Caco-2 (cell line): ENCODE measurements at regions not wholly inside any gene's neighbourhood (a gene's known extent, or its start where the extent isn't known, plus 50 kb on each side); places are given as distances from the start of the nearest gene placed in this dataset.

Experiments
- BruUV-seq: library from RNA; stranded (reverse); fragments of 400-500 nt; replicated peaks from 2 replicates; lab custom pipeline; 2021; lab: Mats Ljungman, UMichigan
- CTCF ChIA-PET: fragments of 300-600 bp; sonication (Branson Sonifier 250); formaldehyde crosslinking; loops from one replicate; lab custom pipeline; 2022; ENCODE audit warnings: antibody characterized with exemption; lab: Charles Lee
- POLR2A ChIA-PET: fragments of 300-600 bp; sonication (Branson Sonifier 250); formaldehyde crosslinking; loops from one replicate; lab custom pipeline; 2022; ENCODE audit warnings: antibody characterized with exemption; lab: Charles Lee
- DNase-seq, 2 experiments: peaks; one replicate each; pipeline versions ENCODE4 v3.0.0 to v3.0.0-alpha.2; 2020 to 2022
- H3K27me3 ChIP-seq: replicated peaks from 2 replicates; pipeline ENCODE4 v1.6.0; 2011; ENCODE audit warnings: low read length; ENCODE audit not compliant: control insufficient read depth, insufficient read depth
- H3K36me3 ChIP-seq: 2 replicates; pipeline ENCODE4 v1.5.1; 2011; ENCODE audit warnings: low read length; ENCODE audit not compliant: control insufficient read depth, insufficient read depth
- H3K4me1 ChIP-seq: fragments of 250-450 bp; sonication (Bioruptor Pico); 2 replicates; pipeline ENCODE4 v1.5.1; 2020; ENCODE audit warnings: mild to moderate bottlenecking
- H3K4me3 ChIP-seq: 2 replicates; pipeline ENCODE4 v1.5.1; 2011; ENCODE audit warnings: low read depth, mild to moderate bottlenecking, control low read depth, low read length
- H3K9me3 ChIP-seq: fragments of 250-450 bp; sonication (Bioruptor Pico); 2 replicates; pipeline ENCODE4 v1.5.1; 2020; ENCODE audit warnings: mild to moderate bottlenecking, moderate library complexity
- H3K27ac Mint-ChIP-seq: one replicate; pipeline ENCODE4 v1.8.0; 2022; ENCODE audit warnings: mixed read lengths; ENCODE audit not compliant: unreplicated experiment
- H3K27me3 Mint-ChIP-seq: one replicate; pipeline ENCODE4 v1.8.0; 2022; ENCODE audit warnings: mixed read lengths; ENCODE audit not compliant: insufficient read depth, unreplicated experiment
- H3K36me3 Mint-ChIP-seq: one replicate; pipeline ENCODE4 v1.8.0; 2022; ENCODE audit warnings: mild to moderate bottlenecking, mixed read lengths; ENCODE audit not compliant: insufficient read depth, unreplicated experiment
- H3K4me1 Mint-ChIP-seq: one replicate; pipeline ENCODE4 v1.8.0; 2022; ENCODE audit warnings: low read depth, mixed read lengths; ENCODE audit not compliant: unreplicated experiment
- H3K4me3 Mint-ChIP-seq: one replicate; pipeline ENCODE4 v1.8.0; 2022; ENCODE audit warnings: mild to moderate bottlenecking, moderate library complexity, mixed read lengths; ENCODE audit not compliant: unreplicated experiment
- H3K9me3 Mint-ChIP-seq: one replicate; pipeline ENCODE4 v1.8.0; 2022; ENCODE audit warnings: mixed read lengths; ENCODE audit not compliant: unreplicated experiment
- intact Hi-C: fragments of 100-400 bp; cut with micrococcal nuclease; formaldehyde crosslinking; loops from one replicate; pipeline ENCODE4 v1.10.0; 2022; ENCODE audit not compliant: unreplicated experiment
- TF ChIP-seq, protein P1 (sequence below), 2 experiments: fragments of 200-600 bp in 1 of 2; IDR thresholded peaks; 1 replicate in 1 of 2; 2 replicates in 1 of 2; pipeline versions ENCODE4 v1.5.1 to v1.8.0; 2011 to 2022; ENCODE audit warnings: antibody characterized with exemption in 1 of 2, control low read depth in 1 of 2, inconsistent platforms in 1 of 2, low read depth in 1 of 2, low read length in 1 of 2, mild to moderate bottlenecking in 1 of 2, moderate library complexity in 1 of 2; ENCODE audit not compliant: insufficient read depth in 1 of 2, severe bottlenecking in 1 of 2, unreplicated experiment in 1 of 2

- intact Hi-C loops, result no loop called here
- no peak overlapping the region for H3K4me3 ChIP-seq
- TF ChIP-seq, protein P1, sequence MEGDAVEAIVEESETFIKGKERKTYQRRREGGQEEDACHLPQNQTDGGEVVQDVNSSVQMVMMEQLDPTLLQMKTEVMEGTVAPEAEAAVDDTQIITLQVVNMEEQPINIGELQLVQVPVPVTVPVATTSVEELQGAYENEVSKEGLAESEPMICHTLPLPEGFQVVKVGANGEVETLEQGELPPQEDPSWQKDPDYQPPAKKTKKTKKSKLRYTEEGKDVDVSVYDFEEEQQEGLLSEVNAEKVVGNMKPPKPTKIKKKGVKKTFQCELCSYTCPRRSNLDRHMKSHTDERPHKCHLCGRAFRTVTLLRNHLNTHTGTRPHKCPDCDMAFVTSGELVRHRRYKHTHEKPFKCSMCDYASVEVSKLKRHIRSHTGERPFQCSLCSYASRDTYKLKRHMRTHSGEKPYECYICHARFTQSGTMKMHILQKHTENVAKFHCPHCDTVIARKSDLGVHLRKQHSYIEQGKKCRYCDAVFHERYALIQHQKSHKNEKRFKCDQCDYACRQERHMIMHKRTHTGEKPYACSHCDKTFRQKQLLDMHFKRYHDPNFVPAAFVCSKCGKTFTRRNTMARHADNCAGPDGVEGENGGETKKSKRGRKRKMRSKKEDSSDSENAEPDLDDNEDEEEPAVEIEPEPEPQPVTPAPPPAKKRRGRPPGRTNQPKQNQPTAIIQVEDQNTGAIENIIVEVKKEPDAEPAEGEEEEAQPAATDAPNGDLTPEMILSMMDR (IDR thresholded peaks at IDR 0.05; ENCODE audit: insufficient read depth in 1 of 2, low read depth in 1 of 2, low read length in 1 of 2, severe bottlenecking in 1 of 2, unreplicated experiment in 1 of 2), result no peak
- no peak for DNase-seq
- ChIA-PET POLR2A (no interaction called here), CTCF (no interaction called here)
- no peaks in the 10 kb centered on the region for H3K4me1 ChIP-seq
- Mint-ChIP-seq H3K27me3 (no peaks in the 10 kb centered on the region), H3K4me1 (no peaks in the 10 kb centered on the region), H3K27ac (no peak overlapping the region), H3K4me3 (no peak overlapping the region), H3K36me3 (peaks cover 5% of the 10 kb centered on the region), H3K9me3 (peaks cover 12% of the 10 kb centered on the region)
- no peaks in the 10 kb centered on the region for H3K36me3 ChIP-seq
- BruUV-seq, result no TSS peak
- no peaks in the 10 kb centered on the region for H3K9me3 ChIP-seq
- H3K27me3 ChIP-seq, result no peaks in the 10 kb centered on the region
Observed at GRCh38 chr14:101223127-101223526, 319.6 kb upstream of the RTL1 start.

DNA sequence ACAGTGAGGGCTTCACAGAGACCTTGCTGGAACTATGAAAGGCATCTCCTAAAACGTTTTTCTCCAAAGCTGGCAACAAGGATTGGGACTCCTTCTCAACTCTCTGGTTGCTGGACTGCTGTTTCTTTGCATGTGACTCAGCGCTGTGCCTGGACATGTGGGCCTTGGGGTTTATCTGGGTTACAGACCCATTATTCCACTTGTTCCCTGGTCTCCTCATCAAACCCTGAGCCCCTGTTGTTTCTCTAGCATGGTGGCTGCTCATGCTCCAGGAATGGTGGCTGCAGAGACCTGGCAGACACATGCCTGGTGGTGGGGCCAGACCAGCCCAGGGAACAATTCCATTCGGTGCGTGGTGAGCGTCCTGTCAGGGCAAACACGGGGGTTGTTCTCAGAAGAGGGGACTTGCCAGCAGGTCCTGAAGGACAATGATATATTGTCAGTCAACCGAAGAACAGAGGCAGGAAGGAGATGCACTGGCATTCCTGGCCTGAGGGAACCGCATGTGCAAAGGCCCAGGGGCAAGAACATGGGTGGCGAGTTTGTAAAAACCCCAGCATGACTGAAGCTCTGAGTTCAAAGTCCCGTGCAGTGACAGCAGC is 320.1 kb upstream of the RTL1 start:
- no peaks in the 10 kb centered on the region for H3K4me1 Mint-ChIP-seq
- DNase-seq, result peak in 1 of 2 experiments; percentile 12
- Histone ChIP-seq H3K4me3 (no peak overlapping the region), H3K27me3 (no peaks in the 10 kb centered on the region), H3K4me1 (no peaks in the 10 kb centered on the region), H3K9me3 (no peaks in the 10 kb centered on the region), H3K36me3 (no peaks in the 10 kb centered on the region)
- ChIA-PET CTCF (no interaction called here), POLR2A (no interaction called here)
- H3K27me3 Mint-ChIP-seq, result no peaks in the 10 kb centered on the region
- H3K9me3 Mint-ChIP-seq, result peaks cover 12% of the 10 kb centered on the region
- BruUV-seq, result no TSS peak
- no peak overlapping the region for H3K27ac Mint-ChIP-seq
- intact Hi-C loops, result no loop called here
- TF ChIP-seq, protein P1 (IDR thresholded peaks at IDR 0.05; ENCODE audit: insufficient read depth in 1 of 2, low read depth in 1 of 2, low read length in 1 of 2, severe bottlenecking in 1 of 2, unreplicated experiment in 1 of 2), result no peak
- H3K36me3 Mint-ChIP-seq, result peaks cover 5% of the 10 kb centered on the region
- no peak overlapping the region for H3K4me3 Mint-ChIP-seq

DNA sequence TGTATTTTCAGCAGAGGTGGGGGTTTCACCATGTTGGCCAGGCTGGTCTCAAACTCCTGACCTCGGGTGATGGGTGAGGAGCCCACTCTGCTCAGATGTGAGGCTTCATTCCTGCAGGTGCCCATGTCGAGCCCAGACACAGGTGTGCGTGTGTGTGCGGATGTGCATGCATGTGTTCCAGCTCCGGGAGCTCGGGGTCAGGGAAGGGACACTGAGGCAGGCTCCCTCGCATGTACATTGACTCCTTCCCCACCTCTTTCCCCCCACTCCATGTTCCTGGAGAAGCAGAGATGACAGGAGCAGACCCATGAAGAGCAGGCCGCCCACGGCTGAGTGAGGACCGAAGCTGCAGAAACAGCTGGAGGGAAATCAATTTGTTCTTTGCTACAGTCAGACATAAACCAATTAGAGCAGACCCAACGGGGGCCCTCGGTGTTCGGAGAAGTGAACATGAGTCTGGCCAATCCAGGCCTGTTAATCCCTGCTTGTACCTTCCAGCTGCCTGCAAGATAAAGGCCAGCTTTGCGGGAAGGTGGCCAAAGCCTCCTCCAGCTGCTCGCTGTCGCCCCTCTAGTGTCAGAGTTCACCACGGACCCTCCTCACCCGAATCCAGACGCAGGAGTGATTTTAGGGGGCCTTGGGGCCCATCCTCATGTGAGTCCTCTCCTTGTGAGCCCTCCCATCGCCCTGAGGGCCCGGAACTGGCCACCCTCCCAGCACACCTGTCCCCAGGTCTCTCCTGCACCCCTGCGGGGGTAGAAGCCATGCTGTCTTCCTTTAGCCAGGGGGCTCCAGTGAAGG is 321.0 kb upstream of the RTL1 start:
- Mint-ChIP-seq H3K27ac (no peak overlapping the region), H3K36me3 (no peaks in the 10 kb centered on the region), H3K27me3 (no peaks in the 10 kb centered on the region), H3K4me3 (no peak overlapping the region), H3K9me3 (peaks cover 3% of the 10 kb centered on the region), H3K4me1 (no peaks in the 10 kb centered on the region)
- TF ChIP-seq, protein P1 (IDR thresholded peaks at IDR 0.05; ENCODE audit: insufficient read depth in 1 of 2, low read depth in 1 of 2, low read length in 1 of 2, severe bottlenecking in 1 of 2, unreplicated experiment in 1 of 2), result no peak
- no peaks in the 10 kb centered on the region for H3K27me3 ChIP-seq
- no peaks in the 10 kb centered on the region for H3K4me1 ChIP-seq
- H3K4me3 ChIP-seq, result no peak overlapping the region
- intact Hi-C loops, result no loop called here
- H3K36me3 ChIP-seq, result no peaks in the 10 kb centered on the region
- peak in 1 of 2 experiments; percentile 18 for DNase-seq
- BruUV-seq, result no TSS peak
- ChIA-PET POLR2A (no interaction called here), CTCF (no interaction called here)
- no peaks in the 10 kb centered on the region for H3K9me3 ChIP-seq
